A204.1 (cell line): ENCODE measurements at regions not wholly inside any gene's neighbourhood (a gene's known extent, or its start where the extent isn't known, plus 50 kb on each side); places are given as distances from the start of the nearest gene placed in this dataset.
"Not testable (repeated sequence)": the region's sequence is repeated elsewhere in the genome, so short reads cannot be mapped to it uniquely, and the experiment has no call there.

ENCODE experiments used
- FAIRE-seq: peaks from 2 replicates; lab custom pipeline; 2012; peaks lifted over from hg19 to GRCh38; lab: Jason Lieb, UNC

- no peak for FAIRE-seq
These were observed 121.8 kb upstream of the CAV2 start for GRCh38 chr7:116377721-116378120.

GRCh38 chr7:116380025-116380424 is 119.5 kb upstream of the CAV2 start:
- FAIRE-seq = no peak

- FAIRE-seq = no peak
These were observed 117.2 kb upstream of the CAV2 start for GRCh38 chr7:116382375-116382774.

DNA sequence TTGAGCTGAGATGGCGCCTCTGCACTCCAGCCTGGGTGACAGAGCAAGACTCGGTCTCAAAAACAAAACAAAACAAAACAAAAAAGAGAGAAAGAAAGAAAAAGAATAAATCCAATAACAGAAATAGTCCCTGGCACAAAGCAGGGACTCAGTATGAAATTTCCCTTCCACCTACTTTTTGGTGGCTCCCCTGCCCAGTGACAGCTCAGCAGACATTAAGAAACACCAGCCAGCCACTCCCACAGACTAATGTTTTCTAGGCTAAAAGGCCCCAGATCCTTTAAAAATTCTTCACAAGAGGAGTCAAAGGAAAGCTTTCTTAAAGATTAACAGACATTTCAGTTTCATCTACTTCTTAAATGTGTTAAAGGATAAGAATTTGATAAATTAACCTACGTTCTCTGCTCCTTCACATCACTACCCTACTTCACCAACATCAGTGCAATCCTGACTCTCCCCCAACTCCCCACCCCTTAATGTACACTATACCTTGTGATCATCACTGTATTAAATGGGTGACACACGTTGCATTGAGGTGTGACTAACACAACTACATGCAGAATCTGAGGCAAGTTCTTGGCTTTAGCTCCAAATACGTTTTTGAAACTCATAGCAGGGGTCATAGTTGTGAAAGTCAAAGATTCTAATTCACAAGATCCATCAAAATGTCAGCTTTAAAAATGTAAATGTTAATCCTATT is 114.5 kb upstream of the CAV2 start:
- FAIRE-seq = no peak

GRCh38 chr7:116386674-116387073 is 112.9 kb upstream of the CAV2 start:
- FAIRE-seq = no peak

DNA sequence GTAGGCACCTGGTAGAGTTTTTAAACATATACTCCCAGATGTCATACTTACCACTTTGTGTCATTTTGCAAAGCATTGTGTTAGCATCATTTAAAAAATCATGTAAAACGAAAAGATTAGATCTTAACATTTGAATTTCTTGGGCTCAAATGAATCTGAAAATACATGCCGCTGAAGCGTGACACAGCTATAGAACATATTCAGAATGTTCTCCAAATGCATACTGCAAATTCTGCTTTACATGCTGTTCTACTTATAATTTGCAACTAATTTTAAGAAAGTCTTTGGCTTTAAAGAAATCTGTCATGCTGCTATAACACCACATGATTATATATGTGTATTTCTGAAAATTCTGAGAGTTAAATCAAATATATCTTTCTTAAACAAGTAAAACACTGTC is 109.2 kb upstream of the CAV2 start:
- no peak for FAIRE-seq

DNA sequence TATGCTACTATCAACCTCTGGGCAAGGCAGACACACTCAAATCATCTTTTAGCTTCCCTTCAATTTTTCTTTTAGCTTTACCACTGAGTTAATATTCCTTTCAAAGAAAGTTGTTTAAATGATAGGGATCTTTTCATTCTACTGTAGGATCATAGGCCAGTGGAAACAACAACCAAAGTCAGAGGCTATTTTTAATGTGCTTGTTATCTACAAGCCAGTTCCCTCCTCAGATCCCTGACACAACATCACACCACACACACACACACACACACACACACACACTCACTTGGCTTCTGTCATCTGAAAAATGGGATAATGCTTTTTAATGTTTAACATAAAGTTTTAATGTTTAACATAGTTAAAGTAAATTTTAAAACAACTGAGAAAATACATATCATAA is 106.7 kb upstream of the CAV2 start:
- no peak for FAIRE-seq

DNA sequence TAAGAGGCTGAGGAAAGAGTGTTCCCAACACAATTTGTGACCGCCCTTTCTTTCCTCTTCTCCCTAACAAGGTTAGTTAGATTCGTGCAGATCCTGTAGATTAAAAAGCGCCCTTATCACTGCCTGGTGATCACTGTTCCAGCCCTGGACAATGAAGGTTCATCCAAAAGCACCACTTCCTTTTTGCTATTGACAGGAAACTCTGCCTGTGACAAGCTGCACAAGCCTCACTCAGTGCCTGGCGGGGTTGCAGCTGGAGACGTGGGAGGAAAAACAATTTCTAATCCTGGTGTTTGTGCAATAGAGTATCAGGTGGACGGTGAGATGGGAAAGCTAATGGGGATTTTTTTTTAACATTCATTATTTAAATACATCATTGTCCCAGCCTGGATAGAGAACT is 105.9 kb upstream of the CAV2 start:
- FAIRE-seq = no peak

DNA sequence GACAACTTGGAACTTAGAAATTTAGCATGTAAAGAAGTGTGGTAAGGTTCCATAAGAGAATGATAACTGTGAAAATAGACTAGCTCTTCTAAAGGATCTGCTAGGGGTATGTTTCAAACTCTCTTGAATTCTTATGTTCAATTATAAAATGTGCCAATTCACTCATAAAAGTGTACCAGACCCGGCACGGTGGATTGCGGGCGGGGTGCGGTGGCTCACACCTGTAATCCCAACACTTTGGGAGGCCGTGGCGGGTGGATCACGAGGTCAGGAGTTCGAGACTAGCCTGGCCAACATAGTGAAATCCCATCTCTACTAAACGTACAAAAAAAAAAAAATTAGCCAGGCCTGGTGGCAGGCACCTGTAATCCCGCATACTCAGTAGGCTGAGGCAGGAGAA is 105.4 kb upstream of the CAV2 start:
- FAIRE-seq = no peak

DNA sequence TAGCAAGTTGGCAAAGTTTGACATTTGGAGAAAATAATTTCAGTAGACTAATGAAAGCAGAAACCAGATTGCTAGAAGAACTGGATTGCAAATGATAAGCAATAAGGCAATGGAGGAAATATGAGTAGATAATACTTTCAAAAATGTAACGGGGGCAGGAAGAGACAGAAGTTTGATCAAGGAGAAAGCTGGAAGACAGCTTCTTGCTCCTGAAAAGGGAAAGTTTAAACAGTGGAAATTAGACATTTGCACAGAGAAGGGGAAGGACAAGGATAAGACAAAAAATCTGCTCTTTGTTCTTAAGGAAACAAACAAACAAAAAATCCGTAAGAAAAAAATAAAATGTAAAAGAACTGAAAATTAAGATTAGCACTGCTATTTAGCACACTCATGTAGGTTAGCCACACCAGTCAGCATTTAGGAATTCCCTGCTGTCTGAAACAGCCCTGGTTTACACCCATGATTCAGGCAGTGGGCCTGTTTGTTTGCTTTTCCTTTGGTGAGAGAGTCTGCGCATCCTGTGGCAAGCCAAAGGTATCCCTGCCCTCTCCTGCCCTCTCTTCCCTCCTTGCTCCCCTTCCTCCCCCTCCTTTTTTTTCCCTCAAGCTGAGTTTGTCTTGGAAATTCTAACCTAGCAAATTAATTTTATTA is 104.3 kb upstream of the CAV2 start:
- no peak for FAIRE-seq

GRCh38 chr7:116398672-116399071 is 100.9 kb upstream of the CAV2 start:
- FAIRE-seq = no peak

DNA sequence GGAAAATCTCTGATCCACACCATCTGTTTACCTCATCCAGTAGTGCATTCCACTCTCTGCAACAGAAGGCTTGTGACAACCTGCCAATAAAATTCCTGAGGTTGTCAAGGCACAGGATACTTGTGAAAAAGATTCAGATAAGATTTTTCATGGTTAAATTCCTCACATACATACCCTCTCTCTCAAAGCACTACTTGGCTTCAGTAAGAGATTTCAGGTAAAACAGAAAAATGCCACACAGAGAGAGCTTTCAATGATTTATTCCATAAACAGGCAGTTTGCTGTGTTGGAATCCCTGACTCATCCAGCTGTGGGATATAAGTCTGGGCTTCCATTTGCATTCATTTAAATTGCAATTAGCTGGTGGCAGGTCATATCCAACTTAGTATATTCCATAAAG is 99.7 kb upstream of the CAV2 start:
- FAIRE-seq = no peak

DNA sequence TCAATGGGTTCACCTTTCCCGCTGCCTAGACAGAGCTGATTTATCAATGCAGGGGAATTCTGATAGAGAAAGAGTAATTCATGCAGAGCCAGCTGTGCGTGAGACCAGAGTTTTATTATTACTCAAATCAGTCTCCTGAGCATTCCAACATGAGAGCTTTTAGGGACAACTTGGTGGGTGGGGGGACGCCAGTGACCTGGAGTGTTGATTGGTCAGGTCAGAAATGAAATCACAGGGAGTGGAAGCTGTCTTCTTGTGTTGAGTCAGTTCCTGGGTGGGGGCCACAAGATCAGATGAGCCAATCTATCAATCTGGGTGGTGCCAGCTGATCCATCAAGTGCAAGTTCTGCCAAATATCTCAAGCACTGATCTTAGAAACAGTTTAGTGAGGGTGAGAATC is 99.0 kb upstream of the CAV2 start:
- FAIRE-seq = no peak

DNA sequence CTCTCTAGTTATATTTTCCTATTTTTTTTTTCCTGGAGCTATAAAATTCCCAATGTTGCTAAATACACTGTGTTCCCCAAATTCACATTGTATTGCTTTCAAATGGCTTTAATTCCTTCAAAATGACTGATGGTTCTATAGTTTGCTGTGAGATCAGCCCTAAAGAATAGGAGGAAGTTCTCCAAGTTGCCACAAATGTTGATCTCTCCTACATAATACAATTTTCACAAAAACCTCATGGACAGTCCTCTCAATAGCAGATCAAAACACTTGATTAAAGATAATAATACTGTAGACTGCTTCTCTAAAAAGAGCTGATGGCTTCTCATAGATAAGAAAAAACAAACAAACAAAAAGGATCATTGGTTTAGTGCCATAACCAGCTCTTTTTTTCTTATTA is 97.8 kb upstream of the CAV2 start:
- no peak for FAIRE-seq

GRCh38 chr7:116403265-116403664 is 96.3 kb upstream of the CAV2 start:
- no peak for FAIRE-seq

DNA sequence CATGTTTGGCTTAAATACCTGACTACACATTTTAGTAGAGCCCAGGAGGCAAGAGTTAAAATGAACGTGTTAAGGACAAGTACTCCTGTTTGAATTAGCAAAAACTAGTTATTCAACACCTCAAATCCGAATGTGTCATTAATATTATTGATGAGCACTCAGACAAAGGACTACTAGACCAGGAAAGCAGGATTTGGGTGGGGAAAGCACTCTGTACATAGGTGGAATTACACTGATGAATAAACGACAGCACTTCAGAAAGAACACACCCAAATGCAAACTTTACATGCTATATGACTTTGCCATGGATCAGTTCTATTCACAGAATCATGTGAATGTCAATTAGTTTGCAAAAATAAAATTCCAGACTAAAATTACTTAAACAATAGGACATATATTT is 95.1 kb upstream of the CAV2 start:
- FAIRE-seq = no peak

GRCh38 chr7:116405810-116406209 is 93.7 kb upstream of the CAV2 start:
- FAIRE-seq = peak; percentile 99

GRCh38 chr7:116407165-116407564 is 92.4 kb upstream of the CAV2 start:
- no peak for FAIRE-seq

DNA sequence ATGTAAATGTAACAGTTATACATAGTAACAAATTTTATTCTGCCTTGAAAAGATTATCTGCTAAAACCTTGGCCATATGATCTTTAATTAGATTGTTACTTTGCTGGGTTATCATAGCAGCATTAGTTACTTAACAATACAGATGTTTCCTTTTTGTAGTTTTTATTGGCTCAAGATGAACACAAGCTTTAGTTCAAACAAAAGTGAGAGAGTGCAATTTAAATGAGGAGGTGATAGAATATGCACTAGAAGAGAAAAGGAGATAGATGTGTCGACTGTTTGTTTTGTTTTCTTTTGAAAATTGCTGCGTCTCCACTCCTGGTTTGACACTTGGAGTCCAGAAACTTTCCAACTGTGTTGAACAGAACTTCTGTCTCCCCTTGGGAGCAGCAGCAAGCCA is 91.4 kb upstream of the CAV2 start:
- no peak for FAIRE-seq

DNA sequence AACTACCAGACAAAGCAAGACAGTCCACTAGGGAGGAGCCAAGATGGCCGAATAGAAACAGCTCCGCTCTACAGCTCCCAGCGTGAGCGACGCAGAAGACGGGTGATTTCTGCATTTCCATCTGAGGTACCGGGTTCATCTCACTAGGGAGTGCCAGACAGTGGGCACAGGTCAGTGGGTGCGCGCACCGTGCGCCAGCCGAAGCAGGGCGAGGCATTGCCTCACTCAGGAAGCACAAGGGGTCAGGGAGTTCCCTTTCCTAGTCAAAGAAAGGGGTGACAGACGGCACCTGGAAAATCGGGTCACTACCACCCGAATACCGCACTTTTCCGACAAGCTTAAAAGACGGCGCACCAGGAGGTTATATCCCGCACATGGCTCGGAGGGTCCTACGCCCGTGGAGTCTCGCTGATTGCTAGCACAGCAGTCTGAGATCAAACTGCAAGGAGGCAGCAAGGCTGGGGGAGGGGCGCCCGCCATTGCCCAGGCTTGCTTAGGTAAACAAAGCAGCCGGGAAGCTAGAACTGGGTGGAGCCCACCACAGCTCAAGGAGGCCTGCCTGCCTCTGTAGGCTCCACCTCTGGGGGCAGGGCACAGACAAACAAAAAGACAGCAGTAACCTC is 90.6 kb upstream of the CAV2 start:
- FAIRE-seq = not testable (repeated sequence)

- FAIRE-seq = not testable (repeated sequence)
These were observed 88.8 kb upstream of the CAV2 start for GRCh38 chr7:116410694-116411093.

- FAIRE-seq = no peak
These were observed 81.8 kb upstream of the CAV2 start for GRCh38 chr7:116417593-116418345.

GRCh38 chr7:116418524-116418923 is 81.0 kb upstream of the CAV2 start:
- FAIRE-seq = no peak
